ENCODE measurements at regions not wholly inside any gene's neighbourhood (a gene's known extent, or its start where the extent isn't known, plus 50 kb on each side); places are given as distances from the start of the nearest gene placed in this dataset.

- TF ChIP-seq CTCF (IDR thresholded peaks at IDR 0.05) (no peak), POLR2A (IDR thresholded peaks at IDR 0.05) (no peak)
Observed at GRCh38 chr2:150895968-150896367, 365.7 kb downstream of the RBM43 start.

All from esophagus squamous epithelium (tissue), 4 donors.